H1 (cell line): ENCODE measurements at regions not wholly inside any gene's neighbourhood (a gene's known extent, or its start where the extent isn't known, plus 50 kb on each side); places are given as distances from the start of the nearest gene placed in this dataset.

Source experiments
- CTCF ChIA-PET: fragments of 300-600 bp; sonication (Branson Sonifier 250); formaldehyde crosslinking; loops from one replicate; lab custom pipeline; 2021; ENCODE audit not compliant: partially characterized antibody; lab: Charles Lee
- POLR2A ChIA-PET: fragments of 300-600 bp; sonication (Branson Sonifier 250); formaldehyde crosslinking; loops from one replicate; lab custom pipeline; 2021; ENCODE audit warnings: inconsistent platforms; ENCODE audit not compliant: partially characterized antibody; lab: Charles Lee
- DNase-seq, 2 experiments: peaks; one replicate each; pipeline versions ENCODE4 v3.0.0 to v3.0.0-alpha.2; 2010 to 2022; ENCODE audit warnings: low spot score in 2 of 2, low read depth in 1 of 2, mixed read lengths in 1 of 2
- FAIRE-seq: peaks from 2 replicates; lab custom pipeline; 2011; peaks lifted over from hg19 to GRCh38; lab: Jason Lieb, UNC
- H2AFZ ChIP-seq: 2 replicates; pipeline ENCODE4 v1.8.1; 2012; ENCODE audit warnings: low read length, inconsistent platforms
- H2AK5ac ChIP-seq: 2 replicates; pipeline ENCODE4 v1.6.1; 2013; ENCODE audit warnings: low read depth, low read length
- H2BK120ac ChIP-seq: replicated peaks from 2 replicates; pipeline ENCODE3; 2013; ENCODE audit warnings: low read depth, low read length, inconsistent platforms
- H2BK12ac ChIP-seq: 2 replicates; pipeline ENCODE4 v1.6.1; 2013; ENCODE audit warnings: low read depth, low read length
- H2BK15ac ChIP-seq: 2 replicates; pipeline ENCODE4 v1.6.1; 2013; ENCODE audit warnings: low read length
- H2BK20ac ChIP-seq: 2 replicates; pipeline ENCODE4 v1.6.1; 2013; ENCODE audit warnings: low read length
- H2BK5ac ChIP-seq: 2 replicates; pipeline ENCODE4 v1.6.1; 2013; ENCODE audit warnings: low read depth, low read length
- H3K14ac ChIP-seq: 2 replicates; pipeline ENCODE4 v1.6.1; 2013; ENCODE audit warnings: inconsistent platforms; ENCODE audit not compliant: insufficient read length
- H3K18ac ChIP-seq: 2 replicates; pipeline ENCODE4 v1.6.1; 2013; ENCODE audit warnings: low read length; ENCODE audit errors: extremely low read depth
- H3K23ac ChIP-seq: 2 replicates; pipeline ENCODE4 v1.6.1; 2013; ENCODE audit warnings: inconsistent platforms; ENCODE audit not compliant: insufficient read length
- H3K23me2 ChIP-seq: 2 replicates; pipeline ENCODE4 v1.6.1; 2013; ENCODE audit warnings: low read depth, low read length
- H3K27ac ChIP-seq: 2 replicates; pipeline ENCODE4 v1.6.1; 2011; ENCODE audit warnings: low read depth, low read length, inconsistent platforms
- H3K27me3 ChIP-seq, 4 experiments: replicated peaks in 1 of 4; 1 replicate in 1 of 4; 2 replicates in 3 of 4; pipeline versions ENCODE4 v1.6.1 to v1.8.1; 2011 to 2013; ENCODE audit warnings: low read length in 3 of 4, mild to moderate bottlenecking in 3 of 4, inconsistent platforms in 2 of 4, mixed read lengths in 2 of 4, moderate library complexity in 1 of 4; ENCODE audit not compliant: control insufficient read depth in 3 of 4, insufficient read depth in 3 of 4; ENCODE audit errors: extremely low read depth in 1 of 4
- H3K36me3 ChIP-seq, 4 experiments: 2 replicates each; pipeline versions ENCODE4 v1.6.1 to v1.8.1; 2011 to 2013; ENCODE audit warnings: mild to moderate bottlenecking in 4 of 4, low read length in 3 of 4, moderate library complexity in 2 of 4, control low read depth in 1 of 4, inconsistent platforms in 1 of 4; ENCODE audit not compliant: insufficient read depth in 4 of 4, control insufficient read depth in 2 of 4
- H3K4ac ChIP-seq: replicated peaks from 2 replicates; pipeline ENCODE3; 2013; ENCODE audit warnings: low read length, low read depth, mixed read lengths, inconsistent platforms; ENCODE audit not compliant: insufficient read length
- H3K4me1 ChIP-seq, 4 experiments: replicated peaks in 1 of 4; 1 replicate in 1 of 4; 2 replicates in 3 of 4; pipeline versions ENCODE4 v1.6.1 to v1.8.1; 2011 to 2013; ENCODE audit warnings: low read length in 3 of 4, inconsistent platforms in 2 of 4, mixed read lengths in 1 of 4; ENCODE audit not compliant: insufficient read depth in 4 of 4, control insufficient read depth in 3 of 4
- H3K4me2 ChIP-seq, 2 experiments: 2 replicates each; pipeline versions ENCODE4 v1.6.1 to v1.8.1; 2011 to 2013; ENCODE audit warnings: low read depth in 2 of 2, low read length in 2 of 2, control low read depth in 1 of 2, inconsistent platforms in 1 of 2, mild to moderate bottlenecking in 1 of 2; ENCODE audit not compliant: insufficient read depth in 1 of 2
- H3K4me3 ChIP-seq, 4 experiments: fragments of 200-600, 300-600 bp in 1 of 4; sonication (generic), shearing (Covaris generic), sonication (Bioruptor Twin) in 1 of 4; 2 replicates each; pipeline versions ENCODE4 v1.5.1 to v1.8.1; 2011 to 2016; ENCODE audit warnings: low read length in 4 of 4, low read depth in 3 of 4, control low read depth in 2 of 4, inconsistent platforms in 2 of 4, mild to moderate bottlenecking in 2 of 4, mixed read lengths in 1 of 4, moderate library complexity in 1 of 4; ENCODE audit not compliant: insufficient read depth in 2 of 4; ENCODE audit errors: extremely low read depth in 1 of 4
- H3K56ac ChIP-seq: replicated peaks from 2 replicates; pipeline ENCODE3; 2013; ENCODE audit warnings: low read depth, mild to moderate bottlenecking, mixed read lengths, low read length, inconsistent platforms; ENCODE audit not compliant: insufficient read length
- H3K79me1 ChIP-seq: 2 replicates; pipeline ENCODE4 v1.6.1; 2013; ENCODE audit warnings: low read depth, low read length, control low read depth
- H3K79me2 ChIP-seq, 2 experiments: 2 replicates each; pipeline versions ENCODE4 v1.6.1 to v1.8.1; 2012 to 2013; ENCODE audit warnings: low read length in 2 of 2, mild to moderate bottlenecking in 2 of 2, inconsistent platforms in 1 of 2; ENCODE audit not compliant: insufficient read depth in 2 of 2, control insufficient read depth in 1 of 2
- H3K9ac ChIP-seq, 4 experiments: replicated peaks in 1 of 4; 1 replicate in 1 of 4; 2 replicates in 3 of 4; pipeline versions ENCODE4 v1.6.1 to v1.8.1; 2011 to 2013; ENCODE audit warnings: low read depth in 3 of 4, low read length in 3 of 4, control low read depth in 2 of 4, mild to moderate bottlenecking in 2 of 4, moderate library complexity in 2 of 4, inconsistent platforms in 1 of 4; ENCODE audit errors: extremely low read depth in 1 of 4
- H3K9me3 ChIP-seq, 2 experiments: 2 replicates each; pipeline versions ENCODE4 v1.6.1 to v1.8.1; 2012 to 2013; ENCODE audit warnings: mild to moderate bottlenecking in 2 of 2, moderate library complexity in 2 of 2, control low read depth in 1 of 2, inconsistent platforms in 1 of 2, low read depth in 1 of 2, low read length in 1 of 2, mixed read lengths in 1 of 2; ENCODE audit not compliant: insufficient read depth in 2 of 2
- H4K20me1 ChIP-seq, 2 experiments: replicated peaks in 1 of 2; 2 replicates each; pipeline versions ENCODE3 to v1.8.1; 2011 to 2013; ENCODE audit warnings: inconsistent platforms in 2 of 2, low read length in 2 of 2, mild to moderate bottlenecking in 1 of 2; ENCODE audit not compliant: insufficient read depth in 2 of 2, control insufficient read depth in 1 of 2
- H4K5ac ChIP-seq: 2 replicates; pipeline ENCODE4 v1.6.1; 2013; ENCODE audit warnings: low read length, low read depth, mixed read lengths, inconsistent platforms; ENCODE audit not compliant: insufficient read length
- H4K8ac ChIP-seq: 2 replicates; pipeline ENCODE4 v1.8.0; 2013; ENCODE audit warnings: mild to moderate bottlenecking, moderate library complexity, low read length, inconsistent platforms; ENCODE audit not compliant: insufficient read depth; ENCODE audit errors: extremely low read depth
- H4K91ac ChIP-seq: replicated peaks from 2 replicates; pipeline ENCODE3; 2013; ENCODE audit warnings: low read length, mixed read lengths, inconsistent platforms; ENCODE audit not compliant: insufficient read length
- ASH2L ChIP-seq: fragments of 200-600, 300-600 bp; sonication (generic); IDR thresholded peaks from one replicate; pipeline ENCODE4 v1.7.1; 2017; ENCODE audit warnings: low read length
- RAD21 ChIP-seq, 2 experiments: IDR thresholded peaks in 1 of 2; conservative IDR thresholded peaks in 1 of 2; 2 replicates each; pipeline ENCODE4 v1.6.1; 2011; ENCODE audit warnings: low read depth in 2 of 2, low read length in 2 of 2, improper control_type of control experiment in 1 of 2, inconsistent platforms in 1 of 2, mild to moderate bottlenecking in 1 of 2, moderate library complexity in 1 of 2
- WGBS, 2 experiments: shearing (Covaris generic) in 1 of 2; methylation state at CpG; one replicate each; pipeline versions ENCODE4 v1.1.6 to v1.1.7; 2013 to 2015; ENCODE audit warnings: low lambda C conversion rate in 2 of 2, mixed read lengths in 2 of 2, inconsistent platforms in 1 of 2, low coverage in 1 of 2, missing lambda C conversion rate in 1 of 2; ENCODE audit not compliant: insufficient replicate concordance in 2 of 2, insufficient coverage in 1 of 2, insufficient read length in 1 of 2; ENCODE audit errors: extremely low coverage in 1 of 2, missing lambda C conversion rate in 1 of 2; 5-methylcytosine and 5-hydroxymethylcytosine counted together

DNA sequence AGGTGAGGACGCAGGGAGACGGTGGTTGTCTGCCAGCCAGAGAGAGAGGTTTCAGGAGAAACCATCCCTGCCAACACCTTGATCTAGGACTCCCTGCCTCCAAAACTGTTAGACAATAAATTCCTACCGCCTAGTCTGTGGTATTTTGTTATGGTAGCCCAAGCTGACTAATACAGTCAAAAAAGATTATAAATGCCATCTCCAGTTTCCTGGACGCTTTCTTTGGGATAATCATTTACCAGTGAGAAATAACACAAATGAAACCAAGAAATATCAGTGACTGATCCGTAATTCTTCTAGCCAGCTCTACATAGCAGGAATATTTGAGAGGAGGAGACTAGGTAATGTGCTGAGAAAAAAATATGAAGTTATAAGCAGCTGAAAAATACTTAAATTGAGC lies 707.8 kb upstream of the LMCD1 start (continued):
- TF ChIP-seq ASH2L: no peak

DNA sequence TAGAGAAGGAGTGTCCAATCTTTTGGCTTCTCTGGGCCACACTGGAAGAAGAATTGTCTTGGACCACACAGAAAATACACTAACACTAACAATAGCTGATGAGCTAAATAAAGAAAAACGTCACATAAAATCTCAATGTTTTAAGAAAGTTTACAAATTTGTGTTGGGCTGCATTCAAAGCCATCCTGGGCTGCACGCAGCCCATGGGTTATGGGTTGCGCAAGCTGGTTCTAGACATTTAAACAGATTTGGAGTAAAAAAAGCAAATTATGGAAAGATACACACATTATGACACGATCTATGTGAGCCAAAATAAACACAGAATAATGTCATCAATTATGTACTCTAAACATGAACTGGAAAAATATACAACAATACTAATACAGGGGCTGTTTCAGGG lies 703.3 kb upstream of the LMCD1 start:
- Histone ChIP-seq H3K18ac (no peak overlapping the region), H3K27me3 (no peaks in the 10 kb centered on the region), H3K27ac (no peak overlapping the region), H4K20me1 (no peaks in the 10 kb centered on the region), H3K9me3 (no peaks in the 10 kb centered on the region), H3K14ac (no peak overlapping the region), H3K4me2 (no peak overlapping the region), H4K5ac (no peak overlapping the region), H3K4me3 (no peak overlapping the region), H3K79me2 (no peaks in the 10 kb centered on the region), H3K56ac (no peak overlapping the region), H2AFZ (no peak overlapping the region), H2BK20ac (no peak overlapping the region), H3K4me1 (peaks cover 0 to 4% (median 0%) of the 10 kb centered on the region in 4 experiments; a peak in 2 of 7 replicates), H2BK120ac (no peak overlapping the region), H3K9ac (no peak overlapping the region), H2BK5ac (no peak overlapping the region), H4K91ac (no peak overlapping the region), H4K8ac (no peak overlapping the region), H3K36me3 (no peaks in the 10 kb centered on the region), H3K23me2 (no peaks in the 10 kb centered on the region), H2BK12ac (no peak overlapping the region), H3K23ac (no peak overlapping the region), H3K79me1 (no peaks in the 10 kb centered on the region), H2BK15ac (no peak overlapping the region), H2AK5ac (no peak overlapping the region), H3K4ac (no peak overlapping the region)
- DNase-seq (no peak), FAIRE-seq (no peak)
- POLR2A ChIA-PET: no interaction called here
- CTCF ChIA-PET: interaction anchor here (0.6 kb wide), 1 partner anchor 358 kb away, joined by 3 read pairs; no protein-coding TSS in a partner anchor
- 94% methylated on average over 4 of the region's 4 CpGs; no CpG with 5 or more reads in 1 of the 2 experiments for WGBS, 2 experiments
- no peak for TF ChIP-seq RAD21 (IDR thresholded peaks at IDR 0.05 in 1 of 2, conservative IDR thresholded peaks at IDR 0.05 in 1 of 2; ENCODE audit: low read depth in 2 of 2, low read length in 2 of 2)
